HepG2 (cell line): ENCODE measurements at regions not wholly inside any gene's neighbourhood (a gene's known extent, or its start where the extent isn't known, plus 50 kb on each side); places are given as distances from the start of the nearest gene placed in this dataset.
A peak's percentile ranks its signal among the peaks of the same experiment; 100 is the strongest.

Experiments
- ATAC-seq: fragments of 200-7000 bp; cut with Tn5 transposase; 3 replicates; pipeline ENCODE4 v1.9.1; 2020; ENCODE audit warnings: mild to moderate bottlenecking, moderate library complexity
- BruUV-seq: library from RNA; stranded (reverse); fragments of 400-500 nt; replicated peaks from 2 replicates; lab custom pipeline; 2021; lab: Mats Ljungman, UMichigan
- CTCF ChIA-PET: fragments of 300-600 bp; formaldehyde crosslinking; extraction: SDS; loops from one replicate; lab custom pipeline; 2021; ENCODE audit warnings: low total read pairs, inconsistent platforms, low intra/inter-chr PET ratio; lab: Yijun Ruan, JAX
- POLR2A ChIA-PET: fragments of 350-600 bp; sonication (Branson Sonifier 250); formaldehyde crosslinking; loops from one replicate; lab custom pipeline; 2020; ENCODE audit warnings: antibody characterized with exemption, inconsistent platforms; lab: Yijun Ruan, JAX
- DNase-seq: peaks from one replicate; pipeline ENCODE4 v3.0.0-alpha.2; 2015; ENCODE audit warnings: low spot score
- FAIRE-seq: peaks from 3 replicates; lab custom pipeline; 2011; peaks lifted over from hg19 to GRCh38; lab: Jason Lieb, UNC
- H2AFZ ChIP-seq: one replicate; pipeline ENCODE4 v1.6.1; 2011; ENCODE audit warnings: low read length, inconsistent platforms
- H3K27ac ChIP-seq: fragments of 300-600 bp; 3 replicates; pipeline ENCODE4 v1.8.0; 2011; ENCODE audit warnings: mixed run types, mild to moderate bottlenecking, mixed read lengths, low read length, inconsistent platforms; ENCODE audit not compliant: insufficient read depth; ENCODE audit errors: extremely low read length
- H3K27me3 ChIP-seq, 2 experiments: fragments of 200-600 bp in 1 of 2; 2 replicates in 1 of 2; 3 replicates in 1 of 2; pipeline versions ENCODE4 v1.6.0 to v1.8.0; 2011; ENCODE audit warnings: low read length in 2 of 2, mild to moderate bottlenecking in 2 of 2, moderate library complexity in 2 of 2, inconsistent platforms in 1 of 2; ENCODE audit not compliant: insufficient read depth in 2 of 2, control insufficient read depth in 1 of 2
- H3K36me3 ChIP-seq, 2 experiments: fragments of 200-600 bp in 1 of 2; replicated peaks in 1 of 2; 2 replicates in 1 of 2; 3 replicates in 1 of 2; pipeline versions ENCODE4 v1.5.1 to v1.8.0; 2011; ENCODE audit warnings: low read length in 2 of 2, inconsistent platforms in 1 of 2; ENCODE audit not compliant: insufficient read depth in 2 of 2, control insufficient read depth in 1 of 2
- H3K4me1 ChIP-seq: 2 replicates; pipeline ENCODE4 v1.5.1; 2012; ENCODE audit warnings: low read length, inconsistent platforms; ENCODE audit not compliant: insufficient read depth
- H3K4me2 ChIP-seq: 2 replicates; pipeline ENCODE4 v1.6.0; 2011; ENCODE audit warnings: low read depth, low read length, inconsistent platforms
- H3K4me3 ChIP-seq, 3 experiments: fragments of 200-600 bp in 1 of 3; sonication (generic), shearing (Covaris generic) in 1 of 3; replicated peaks in 1 of 3; 2 replicates each; pipeline ENCODE4 v1.5.1; 2011 to 2016; ENCODE audit warnings: low read length in 3 of 3, inconsistent platforms in 2 of 3, low read depth in 2 of 3, mild to moderate bottlenecking in 2 of 3, control low read depth in 1 of 3, mixed read lengths in 1 of 3; ENCODE audit not compliant: insufficient read depth in 1 of 3
- H3K79me2 ChIP-seq: one replicate; pipeline ENCODE4 v1.6.1; 2011; ENCODE audit warnings: low read length, inconsistent platforms; ENCODE audit not compliant: insufficient read depth
- H3K9ac ChIP-seq: 2 replicates; pipeline ENCODE4 v1.6.0; 2011; ENCODE audit warnings: mild to moderate bottlenecking, low read depth, low read length, inconsistent platforms; ENCODE audit not compliant: insufficient read depth
- H3K9me3 ChIP-seq: 2 replicates; pipeline ENCODE4 v1.5.1; 2012; ENCODE audit warnings: mild to moderate bottlenecking, low read length
- H4K20me1 ChIP-seq: 2 replicates; pipeline ENCODE4 v1.6.0; 2011; ENCODE audit warnings: inconsistent platforms, mild to moderate bottlenecking, low read length, moderate library complexity; ENCODE audit not compliant: insufficient read depth
- JUND ChIP-seq: sonication (generic); formaldehyde crosslinking; IDR thresholded peaks from 2 replicates; pipeline ENCODE4 v1.8.0; 2022; ENCODE audit warnings: mild to moderate bottlenecking, missing genetic modification reagents
- SOX13 ChIP-seq, 3 experiments: fragments of 450-650 bp in 1 of 3; sonication (generic) in 1 of 3; formaldehyde crosslinking in 1 of 3; IDR thresholded peaks in 2 of 3; conservative IDR thresholded peaks in 1 of 3; 2 replicates each; pipeline versions ENCODE4 v1.5.0 to v1.6.1; 2016 to 2020; ENCODE audit warnings: antibody characterized with exemption in 1 of 3, mild to moderate bottlenecking in 1 of 3, missing compliant biosample characterization in 1 of 3, missing genetic modification reagents in 1 of 3, moderate library complexity in 1 of 3
- SOX5 ChIP-seq: IDR thresholded peaks from 2 replicates; pipeline ENCODE4 v1.6.1; 2016; ENCODE audit warnings: borderline replicate concordance
- ZNF614 ChIP-seq: IDR thresholded peaks from 2 replicates; pipeline ENCODE4 v1.6.1; 2018; ENCODE audit warnings: missing biosample characterization, missing genetic modification reagents, inconsistent platforms, borderline replicate concordance
- ZNF619 ChIP-seq: sonication (generic); formaldehyde crosslinking; IDR thresholded peaks from 2 replicates; pipeline ENCODE4 v1.4.0; 2020; ENCODE audit warnings: mild to moderate bottlenecking, missing genetic modification reagents
- ZNF713 ChIP-seq: sonication (generic); formaldehyde crosslinking; IDR thresholded peaks from 2 replicates; pipeline ENCODE4 v1.4.0; 2020; ENCODE audit warnings: mild to moderate bottlenecking, missing genetic modification reagents
- WGBS: methylation state at CpG from one replicate; pipeline ENCODE4 v1.1.6; 2017; ENCODE audit warnings: low lambda C conversion rate; 5-methylcytosine and 5-hydroxymethylcytosine counted together
- in situ Hi-C: cut with HindIII; loops from 2 replicates; pipeline ENCODE4 v1.10.0; 2017; ENCODE audit warnings: low pct_unique_long_range_greater_than_20kb; ENCODE audit not compliant: extremely low pct_ligation_motif_present
- intact Hi-C: fragments of 100-400 bp; cut with micrococcal nuclease; formaldehyde crosslinking; loops from one replicate; pipeline ENCODE4 v1.10.0; 2022; ENCODE audit not compliant: unreplicated experiment

GRCh38 chr6:151676460-151676945 is 131.0 kb upstream of the ESR1 start:
- Histone ChIP-seq H3K79me2 (no peaks in the 10 kb centered on the region), H4K20me1 (no peaks in the 10 kb centered on the region), H2AFZ (no peak overlapping the region), H3K36me3 (no peaks in the 10 kb centered on the region), H3K4me2 (no peak overlapping the region), H3K9me3 (no peaks in the 10 kb centered on the region), H3K4me3 (no peak overlapping the region), H3K4me1 (peaks cover 32% of the 10 kb centered on the region), H3K27me3 (no peaks in the 10 kb centered on the region; a peak in 1 of 5 replicates), H3K27ac (no peak overlapping the region), H3K9ac (no peak overlapping the region)
- intact Hi-C loops (loop anchor here (5.0 kb wide), 1 partner anchor 681 kb away; no protein-coding TSS in a partner anchor), in situ Hi-C loops (loop anchor here (5.0 kb wide), 1 partner anchor 446 kb away; no protein-coding TSS in a partner anchor)
- ATAC-seq (no peak), DNase-seq (no peak), FAIRE-seq (no peak)
- BruUV-seq = no TSS peak
- ChIA-PET CTCF (interaction anchor here (1.1 to 1.7 kb wide), 3 partner anchors 29 to 592 kb away, joined by 5 to 7 read pairs (median 6); no protein-coding TSS in a partner anchor), POLR2A (interaction anchor here (1.0 kb wide), 1 partner anchor 40 kb away, joined by 3 read pairs; no protein-coding TSS in a partner anchor)
- 54% methylated on average over 7 of the region's 7 CpGs for WGBS
- TF ChIP-seq ZNF614 (CRISPR knock-in tag) (0 out of 2 replicates have a peak, but pooled peaks have one; percentile 1), JUND (CRISPR knock-in tag) (no peak)

GRCh38 chr6:151677404-151677803 is 130.1 kb upstream of the ESR1 start:
- no peak for DNase-seq
- H3K27ac ChIP-seq = no peak overlapping the region
- FAIRE-seq = no peak
- no peaks in the 10 kb centered on the region for H3K9me3 ChIP-seq
- H3K4me3 ChIP-seq = no peak overlapping the region
- no peaks in the 10 kb centered on the region for H3K79me2 ChIP-seq
- no TSS peak for BruUV-seq
- H3K4me1 ChIP-seq = peaks cover 41% of the 10 kb centered on the region
- ATAC-seq = no peak
- ChIA-PET CTCF (no interaction called here), POLR2A (no interaction called here)
- no peaks in the 10 kb centered on the region for H3K36me3 ChIP-seq
- H4K20me1 ChIP-seq = no peaks in the 10 kb centered on the region
- no peak overlapping the region for H3K4me2 ChIP-seq
- in situ Hi-C loops = loop anchor here (5.0 kb wide), 1 partner anchor 445 kb away; no protein-coding TSS in a partner anchor
- no peak for TF ChIP-seq SOX13 (IDR thresholded peaks at IDR 0.05)
- TF ChIP-seq SOX13 (CRISPR knock-in tag; conservative IDR thresholded peaks at IDR 0.05 in 1 of 2, IDR thresholded peaks at IDR 0.05 in 1 of 2) = peak in 1 of 2 experiments; percentile 71; a peak in 2 of 4 replicates
- TF ChIP-seq ZNF713 = no peak
- no peak for TF ChIP-seq ZNF619
- TF ChIP-seq SOX5 (CRISPR knock-in tag) = peak; percentile 70; the same call in 1 of the 2 replicates
- WGBS = 37% methylated on average over 6 of the region's 6 CpGs
- H3K9ac ChIP-seq = no peak overlapping the region
- intact Hi-C loops = loop anchor here (5.0 kb wide), 1 partner anchor 680 kb away; no protein-coding TSS in a partner anchor
- no peak overlapping the region for H2AFZ ChIP-seq
- H3K27me3 ChIP-seq = no peaks in the 10 kb centered on the region; a peak in 1 of 5 replicates
